ENCODE measurements at regions not wholly inside any gene's neighbourhood (a gene's known extent, or its start where the extent isn't known, plus 50 kb on each side); places are given as distances from the start of the nearest gene placed in this dataset.

- Histone ChIP-seq H3K9me3 (no peaks in the 10 kb centered on the region), H3K4me1 (no peaks in the 10 kb centered on the region), H3K27me3 (no peaks in the 10 kb centered on the region), H3K36me3 (no peaks in the 10 kb centered on the region), H3K4me3 (no peak overlapping the region), H3K27ac (no peak overlapping the region)
- DNase-seq (no peak), ATAC-seq (no peak)
- TF ChIP-seq POLR2A (IDR thresholded peaks at IDR 0.05) (no peak), CTCF (IDR thresholded peaks at IDR 0.05 in 4 of 5, conservative IDR thresholded peaks at IDR 0.05 in 1 of 5) (no peak)
- in situ Hi-C loops (cut with MboI; ENCODE audit: low sequenced_read_pairs in 4 of 4) = no loop called here
- intact Hi-C loops (cut with DNase I; ENCODE audit: low total_unique reads) = no loop called here
Measured at GRCh38 chr5:109588281-109589035, 101.3 kb upstream of the MAN2A1 start.

- Histone ChIP-seq H3K9me3 (no peaks in the 10 kb centered on the region), H3K27ac (no peak overlapping the region), H3K4me3 (no peak overlapping the region), H3K36me3 (no peaks in the 10 kb centered on the region), H3K27me3 (no peaks in the 10 kb centered on the region), H3K4me1 (no peaks in the 10 kb centered on the region)
- in situ Hi-C loops (cut with MboI; ENCODE audit: low sequenced_read_pairs in 4 of 4) (no loop called here), intact Hi-C loops (cut with DNase I; ENCODE audit: low total_unique reads) (no loop called here)
- DNase-seq = no peak
- TF ChIP-seq CTCF (IDR thresholded peaks at IDR 0.05 in 4 of 5, conservative IDR thresholded peaks at IDR 0.05 in 1 of 5) (no peak), POLR2A (IDR thresholded peaks at IDR 0.05) (no peak)
- no peak for ATAC-seq
Measured at GRCh38 chr5:109584986-109585599, 104.6 kb upstream of the MAN2A1 start.

DNA sequence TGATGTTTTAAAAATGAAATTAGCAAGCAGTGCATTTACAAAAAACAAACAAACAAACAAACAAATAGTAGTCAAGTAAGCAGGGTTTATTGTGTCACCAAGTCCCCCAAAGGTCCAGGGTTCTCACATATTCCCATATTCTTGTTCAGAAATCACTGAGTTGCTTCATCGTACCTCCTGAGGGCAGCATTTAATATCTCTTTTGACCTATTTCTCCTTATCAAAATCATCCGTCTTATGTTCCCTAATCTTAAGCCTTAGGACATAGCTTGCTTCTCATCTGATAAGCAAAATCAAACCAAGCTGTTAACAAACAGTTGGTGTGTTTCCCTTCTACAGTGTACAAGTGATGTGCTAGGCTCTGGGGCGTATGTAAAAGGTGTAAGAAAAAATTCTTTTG, 109.5 kb upstream of the MAN2A1 start:
- in situ Hi-C loops (cut with MboI; ENCODE audit: low sequenced_read_pairs in 4 of 4) = no loop called here
- Histone ChIP-seq H3K27me3 (no peaks in the 10 kb centered on the region), H3K4me1 (no peaks in the 10 kb centered on the region), H3K36me3 (no peaks in the 10 kb centered on the region), H3K4me3 (no peak overlapping the region), H3K9me3 (no peaks in the 10 kb centered on the region), H3K27ac (no peak overlapping the region)
- ATAC-seq (no peak), DNase-seq (no peak)
- intact Hi-C loops (cut with DNase I; ENCODE audit: low total_unique reads) = no loop called here
- TF ChIP-seq CTCF (IDR thresholded peaks at IDR 0.05 in 4 of 5, conservative IDR thresholded peaks at IDR 0.05 in 1 of 5) (no peak), POLR2A (IDR thresholded peaks at IDR 0.05) (no peak)

DNA sequence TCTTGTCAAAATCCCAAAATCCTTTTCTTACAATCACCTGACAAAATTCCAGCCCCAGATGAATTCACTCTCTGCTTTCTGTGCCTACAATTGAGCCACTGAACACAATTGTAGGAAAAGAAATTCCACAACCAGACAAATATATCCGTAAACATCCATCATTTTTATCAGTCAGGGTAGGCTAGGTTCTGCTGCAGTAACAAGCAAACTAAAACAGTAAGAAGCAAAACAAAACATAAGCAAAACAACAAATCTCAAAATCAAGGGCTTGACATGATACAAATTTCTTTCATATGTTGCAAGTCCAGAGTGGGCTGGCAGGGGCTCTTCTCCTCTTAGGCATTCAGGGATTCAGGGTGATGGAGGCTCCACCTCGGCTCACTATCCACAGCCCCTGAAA, 114.2 kb upstream of the MAN2A1 start:
- no peak overlapping the region for H3K4me3 ChIP-seq
- no peaks in the 10 kb centered on the region for H3K27me3 ChIP-seq
- TF ChIP-seq POLR2A (IDR thresholded peaks at IDR 0.05) = no peak
- no peak for TF ChIP-seq CTCF (IDR thresholded peaks at IDR 0.05 in 4 of 5, conservative IDR thresholded peaks at IDR 0.05 in 1 of 5)
- no peaks in the 10 kb centered on the region for H3K36me3 ChIP-seq
- H3K4me1 ChIP-seq = no peaks in the 10 kb centered on the region
- ATAC-seq (no peak), DNase-seq (no peak)
- no peaks in the 10 kb centered on the region for H3K9me3 ChIP-seq
- no peak overlapping the region for H3K27ac ChIP-seq
- intact Hi-C loops (cut with DNase I; ENCODE audit: low total_unique reads) (no loop called here), in situ Hi-C loops (cut with MboI; ENCODE audit: low sequenced_read_pairs in 4 of 4) (no loop called here)
